RWPE1 (cell line): ENCODE measurements at regions not wholly inside any gene's neighbourhood (a gene's known extent, or its start where the extent isn't known, plus 50 kb on each side); places are given as distances from the start of the nearest gene placed in this dataset.
A peak's percentile ranks its signal among the peaks of the same experiment; 100 is the strongest.
"Not testable (repeated sequence)": the region's sequence is repeated elsewhere in the genome, so short reads cannot be mapped to it uniquely, and the experiment has no call there.

Experiments used
- CTCF ChIA-PET: fragments of 350-600 bp; sonication (Branson Sonifier 250); formaldehyde crosslinking; extraction: SDS; loops from one replicate; lab custom pipeline; 2021; lab: Yijun Ruan, JAX
- POLR2A ChIA-PET: fragments of 400-600 bp; formaldehyde crosslinking; extraction: SDS; loops from one replicate; lab custom pipeline; 2020; ENCODE audit warnings: antibody characterized with exemption; ENCODE audit not compliant: low non-redundant PET; lab: Yijun Ruan, JAX
- DNase-seq: peaks from one replicate; pipeline ENCODE4 v3.0.0; 2012; ENCODE audit warnings: low spot score
- H3K27ac ChIP-seq: fragments of 450-650 bp; 2 replicates; pipeline ENCODE4 v1.5.1; 2017
- CTCF ChIP-seq: fragments of 450-650 bp; conservative IDR thresholded peaks from 2 replicates; pipeline ENCODE4 v1.5.1; 2017; ENCODE audit warnings: low read depth, mild to moderate bottlenecking

GRCh38 chr11:38937709-38938108, 2339.7 kb upstream of the RAG2 start:
- CTCF ChIA-PET: no interaction called here
- no peak for DNase-seq
- POLR2A ChIA-PET: no interaction called here
- no peak for TF ChIP-seq CTCF
- no peak overlapping the region for H3K27ac ChIP-seq

GRCh38 chr11:38935941-38936340, 2337.9 kb upstream of the RAG2 start:
- TF ChIP-seq CTCF: no peak
- DNase-seq: no peak
- H3K27ac ChIP-seq: no peak overlapping the region
- POLR2A ChIA-PET: no interaction called here
- CTCF ChIA-PET: interaction anchor here (0.6 to 0.7 kb wide), 2 partner anchors 19 to 56 kb away, joined by 3 read pairs; no protein-coding TSS in a partner anchor

GRCh38 chr11:38927993-38928392, 2330.0 kb upstream of the RAG2 start:
- ChIA-PET POLR2A (no interaction called here), CTCF (no interaction called here)
- no peak for TF ChIP-seq CTCF
- H3K27ac ChIP-seq: no peak overlapping the region
- DNase-seq: peak; percentile 13

GRCh38 chr11:38924644-38925043, 2326.6 kb upstream of the RAG2 start:
- no peak for DNase-seq
- CTCF ChIA-PET: no interaction called here
- no peak for TF ChIP-seq CTCF

GRCh38 chr11:38900211-38900610, 2302.2 kb upstream of the RAG2 start:
- ChIA-PET CTCF (interaction anchor here (0.8 kb wide), 1 partner anchor 691 kb away, joined by 3 read pairs; no protein-coding TSS in a partner anchor), POLR2A (no interaction called here)
- no peak for DNase-seq
- no peak for TF ChIP-seq CTCF
- H3K27ac ChIP-seq: no peak overlapping the region

More at GRCh38 chr11:38924644-38925043, 2326.6 kb upstream of the RAG2 start:
- no peak overlapping the region for H3K27ac ChIP-seq
- POLR2A ChIA-PET: no interaction called here

- H3K27ac ChIP-seq, DNase-seq, POLR2A ChIA-PET, CTCF ChIA-PET: not testable (repeated sequence)
Measured at GRCh38 chr11:38894201-38894600, 2296.2 kb upstream of the RAG2 start.

- POLR2A ChIA-PET: no interaction called here
- no peak for TF ChIP-seq CTCF
- DNase-seq: no peak
- CTCF ChIA-PET: no interaction called here
- H3K27ac ChIP-seq: no peak overlapping the region
Measured at GRCh38 chr11:38884145-38884865, 2286.3 kb upstream of the RAG2 start.
